Prostate gland (tissue), 2 donors: ENCODE measurements at regions not wholly inside any gene's neighbourhood (a gene's known extent, or its start where the extent isn't known, plus 50 kb on each side); places are given as distances from the start of the nearest gene placed in this dataset.

Experiments used
- DNase-seq: peaks from one replicate; pipeline ENCODE4 v3.0.0-alpha.2; 2019; ENCODE audit warnings: low spot score
- H3K27ac ChIP-seq, 2 donors: fragments of 200-600 bp; sonication (generic); 2 replicates each; pipeline ENCODE4 v1.5.1; 2017 to 2019
- H3K27me3 ChIP-seq: fragments of 200-600 bp; sonication (generic); replicated peaks from 2 replicates; pipeline ENCODE4 v1.5.1; 2019; ENCODE audit not compliant: insufficient read depth
- H3K36me3 ChIP-seq, 2 donors: fragments of 200-600 bp; sonication (generic); 1 replicate in 1 of 2; 2 replicates in 1 of 2; pipeline versions ENCODE4 v1.5.1 to v1.8.1; 2017 to 2019
- H3K4me1 ChIP-seq: fragments of 200-600 bp; sonication (generic); replicated peaks from 2 replicates; pipeline ENCODE4 v1.5.1; 2019
- H3K4me3 ChIP-seq, 2 donors: fragments of 200-600 bp; sonication (generic); 2 replicates each; pipeline ENCODE4 v1.5.1; 2017 to 2019
- H3K9me3 ChIP-seq: fragments of 200-600 bp; sonication (generic); 2 replicates; pipeline ENCODE4 v1.5.1; 2017
- POLR2A ChIP-seq: fragments of 450-650 bp; IDR thresholded peaks from one replicate; pipeline ENCODE4 v1.6.1; 2016; ENCODE audit warnings: antibody characterized with exemption, mild to moderate bottlenecking
- POLR2AphosphoS5 ChIP-seq: sonication (generic); formaldehyde crosslinking; IDR thresholded peaks from one replicate; pipeline ENCODE4 v1.6.1; 2017; ENCODE audit warnings: antibody characterized with exemption
- WGBS: methylation state at CpG from one replicate; pipeline ENCODE4 v1.1.5; 2018; 5-methylcytosine and 5-hydroxymethylcytosine counted together
- intact Hi-C: fragments of 100-400 bp; cut with DNase I; formaldehyde crosslinking; loops from one replicate; pipeline ENCODE4 v1.14.2; 2022
- TF ChIP-seq, protein P1 (sequence below), 4 experiments: fragments of 200-600 bp in 2 of 4; fragments of 450-650 bp in 2 of 4; sonication (generic) in 2 of 4; IDR thresholded peaks; 1 replicate in 3 of 4; 2 replicates in 1 of 4; pipeline ENCODE4 v1.5.1; 2016 to 2019; ENCODE audit warnings: antibody characterized with exemption in 4 of 4, mild to moderate bottlenecking in 2 of 4, moderate library complexity in 2 of 4

DNA sequence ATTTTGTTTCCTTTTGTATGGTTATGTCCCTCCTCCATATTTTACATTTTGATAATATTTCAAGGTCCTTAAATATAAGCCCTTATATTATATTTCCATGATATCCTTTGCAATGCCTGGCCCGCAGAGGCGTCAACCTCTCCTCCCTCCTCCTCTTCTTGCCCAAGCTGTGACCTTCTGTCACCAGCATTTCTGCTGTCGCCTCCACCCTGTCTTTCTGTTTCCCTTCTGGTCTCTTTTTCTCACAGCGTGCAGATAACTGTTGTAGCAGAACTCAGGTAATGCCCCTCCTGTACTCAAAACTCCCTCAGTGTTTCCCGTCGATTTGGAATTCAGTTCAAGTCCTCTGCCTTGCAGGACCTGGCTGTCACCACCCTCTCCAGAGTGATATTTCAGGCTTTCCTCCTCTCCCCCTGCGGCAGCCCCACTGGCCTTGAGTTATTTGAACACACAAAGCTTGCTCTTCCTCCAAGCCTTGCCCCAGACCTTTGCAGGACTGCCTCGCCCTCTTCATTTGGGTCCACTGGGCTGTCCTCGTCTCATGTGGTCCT lies 709.3 kb downstream of the DCDC2C start:
- DNase-seq = no peak
- H3K4me1 ChIP-seq = no peaks in the 10 kb centered on the region
- H3K9me3 ChIP-seq = no peaks in the 10 kb centered on the region
- no peaks in the 10 kb centered on the region for H3K27me3 ChIP-seq
- TF ChIP-seq POLR2A = no peak
- TF ChIP-seq, protein P1, sequence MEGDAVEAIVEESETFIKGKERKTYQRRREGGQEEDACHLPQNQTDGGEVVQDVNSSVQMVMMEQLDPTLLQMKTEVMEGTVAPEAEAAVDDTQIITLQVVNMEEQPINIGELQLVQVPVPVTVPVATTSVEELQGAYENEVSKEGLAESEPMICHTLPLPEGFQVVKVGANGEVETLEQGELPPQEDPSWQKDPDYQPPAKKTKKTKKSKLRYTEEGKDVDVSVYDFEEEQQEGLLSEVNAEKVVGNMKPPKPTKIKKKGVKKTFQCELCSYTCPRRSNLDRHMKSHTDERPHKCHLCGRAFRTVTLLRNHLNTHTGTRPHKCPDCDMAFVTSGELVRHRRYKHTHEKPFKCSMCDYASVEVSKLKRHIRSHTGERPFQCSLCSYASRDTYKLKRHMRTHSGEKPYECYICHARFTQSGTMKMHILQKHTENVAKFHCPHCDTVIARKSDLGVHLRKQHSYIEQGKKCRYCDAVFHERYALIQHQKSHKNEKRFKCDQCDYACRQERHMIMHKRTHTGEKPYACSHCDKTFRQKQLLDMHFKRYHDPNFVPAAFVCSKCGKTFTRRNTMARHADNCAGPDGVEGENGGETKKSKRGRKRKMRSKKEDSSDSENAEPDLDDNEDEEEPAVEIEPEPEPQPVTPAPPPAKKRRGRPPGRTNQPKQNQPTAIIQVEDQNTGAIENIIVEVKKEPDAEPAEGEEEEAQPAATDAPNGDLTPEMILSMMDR (IDR thresholded peaks at IDR 0.05) = no peak
- no peak for TF ChIP-seq POLR2AphosphoS5
- H3K4me3 ChIP-seq = no peak overlapping the region
- intact Hi-C loops = no loop called here
- H3K27ac ChIP-seq = no peak overlapping the region
- WGBS = 75% methylated on average over 9 of the region's 9 CpGs
- no peaks in the 10 kb centered on the region for H3K36me3 ChIP-seq

DNA sequence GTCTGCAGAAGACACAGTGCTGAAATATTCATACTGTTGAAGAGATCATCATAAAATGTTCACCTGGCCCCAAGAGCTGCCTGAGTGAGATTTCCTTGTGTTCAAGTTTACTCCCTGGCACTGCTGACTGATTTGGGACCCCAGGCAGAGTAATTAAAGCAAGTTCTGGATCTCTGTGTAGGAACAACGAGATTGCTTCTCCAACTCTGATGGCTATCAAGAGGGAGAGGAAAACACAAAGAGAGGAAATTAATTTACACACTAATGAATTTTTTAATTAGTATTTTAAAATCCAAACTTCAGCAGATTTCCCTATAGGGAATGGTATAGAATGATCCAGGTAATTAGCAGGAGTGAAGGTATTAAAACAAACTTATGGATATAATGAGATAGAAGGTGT lies 711.8 kb downstream of the DCDC2C start:
- Histone ChIP-seq H3K4me1 (no peaks in the 10 kb centered on the region), H3K27ac (no peak overlapping the region), H3K36me3 (no peaks in the 10 kb centered on the region), H3K27me3 (no peaks in the 10 kb centered on the region), H3K9me3 (no peaks in the 10 kb centered on the region), H3K4me3 (no peak overlapping the region)
- 52% methylated on average over 1 of the region's 1 CpG for WGBS
- TF ChIP-seq, protein P1 (IDR thresholded peaks at IDR 0.05) = no peak
- TF ChIP-seq POLR2AphosphoS5 (no peak), POLR2A (no peak)
- no peak for DNase-seq
- intact Hi-C loops = no loop called here

DNA sequence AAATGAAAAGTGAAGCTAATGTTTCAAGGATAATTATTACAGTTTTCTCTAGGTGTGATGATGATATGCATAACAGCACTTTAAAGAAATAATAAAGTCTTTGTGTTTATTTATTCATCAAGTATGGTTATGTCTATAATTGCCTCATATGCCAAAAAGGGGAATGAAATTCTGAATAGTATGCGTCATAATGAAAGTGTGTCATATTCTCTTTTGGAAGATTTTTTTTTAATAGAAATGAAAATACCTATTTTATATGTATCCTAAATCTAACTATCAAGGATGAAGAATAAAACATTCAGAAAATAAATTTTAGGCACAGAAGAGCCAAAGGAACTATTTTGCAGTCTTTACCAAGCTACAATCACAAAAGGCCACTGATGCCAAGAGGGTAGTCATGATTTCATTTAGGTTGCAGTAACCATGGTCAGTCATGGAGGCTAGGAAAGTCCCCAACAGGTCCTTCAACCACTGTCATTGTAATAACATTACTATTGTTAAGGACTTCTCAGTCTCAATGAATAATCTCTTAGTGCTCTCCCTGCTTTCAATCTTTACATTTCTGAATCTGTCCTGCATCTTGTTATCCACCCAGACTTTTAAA lies 712.5 kb downstream of the DCDC2C start:
- Histone ChIP-seq H3K36me3 (no peaks in the 10 kb centered on the region), H3K27me3 (no peaks in the 10 kb centered on the region), H3K4me3 (no peak overlapping the region), H3K4me1 (no peaks in the 10 kb centered on the region), H3K9me3 (no peaks in the 10 kb centered on the region), H3K27ac (no peak overlapping the region)
- TF ChIP-seq POLR2A (no peak), POLR2AphosphoS5 (no peak)
- TF ChIP-seq, protein P1 (IDR thresholded peaks at IDR 0.05) = no peak
- WGBS = 95% methylated on average over 1 of the region's 1 CpG
- DNase-seq = no peak
- intact Hi-C loops = no loop called here

DNA sequence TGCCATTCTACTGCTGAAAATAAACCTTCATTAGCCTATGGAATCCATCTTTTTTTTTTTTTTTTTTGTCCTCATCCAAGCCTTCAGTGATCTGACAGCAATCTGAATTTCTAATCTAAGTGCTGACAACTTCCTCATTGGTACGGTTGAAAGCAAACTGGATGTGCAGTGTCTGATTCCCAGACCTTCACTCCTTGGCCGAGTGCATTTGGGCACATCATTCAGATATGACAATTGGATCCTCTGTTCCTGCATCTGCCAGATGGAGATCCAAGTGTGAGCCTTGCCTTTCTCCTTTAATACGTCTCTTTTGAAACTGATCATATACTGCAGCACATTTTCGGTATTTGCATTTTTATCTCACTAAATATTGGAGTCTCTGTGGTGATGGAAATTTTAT lies 713.1 kb downstream of the DCDC2C start:
- TF ChIP-seq POLR2A = no peak
- TF ChIP-seq POLR2AphosphoS5 = no peak
- TF ChIP-seq, protein P1 (IDR thresholded peaks at IDR 0.05) = no peak
- no peak for DNase-seq
- Histone ChIP-seq H3K27me3 (no peaks in the 10 kb centered on the region), H3K9me3 (no peaks in the 10 kb centered on the region), H3K36me3 (no peaks in the 10 kb centered on the region), H3K4me3 (no peak overlapping the region), H3K27ac (no peak overlapping the region), H3K4me1 (no peaks in the 10 kb centered on the region)
- 78% methylated on average over 4 of the region's 4 CpGs for WGBS
- intact Hi-C loops = no loop called here

DNA sequence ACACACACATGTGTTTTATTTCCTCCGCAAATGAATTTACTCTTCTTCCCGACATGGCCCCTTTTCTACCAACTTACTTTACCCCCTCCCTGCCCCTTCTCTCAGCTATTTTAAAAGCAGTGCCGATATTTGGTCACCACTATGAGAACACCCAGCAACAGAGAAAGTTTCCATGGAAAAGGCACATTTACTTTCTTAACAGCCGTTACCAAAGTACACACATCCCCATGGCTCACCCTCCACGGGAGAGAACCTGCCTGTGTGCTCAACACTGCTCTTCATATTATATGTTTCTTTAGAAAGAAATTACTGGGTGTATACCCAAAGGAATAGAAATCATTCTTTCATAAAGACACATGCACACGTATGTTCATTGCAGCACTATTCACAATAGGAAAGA lies 714.4 kb downstream of the DCDC2C start:
- Histone ChIP-seq H3K4me3 (no peak overlapping the region), H3K36me3 (no peaks in the 10 kb centered on the region), H3K27ac (no peak overlapping the region), H3K27me3 (no peaks in the 10 kb centered on the region), H3K9me3 (no peaks in the 10 kb centered on the region), H3K4me1 (no peaks in the 10 kb centered on the region)
- no peak for DNase-seq
- intact Hi-C loops = no loop called here
- TF ChIP-seq POLR2A = no peak
- TF ChIP-seq, protein P1 (IDR thresholded peaks at IDR 0.05) = no peak
- no peak for TF ChIP-seq POLR2AphosphoS5
- WGBS = 91% methylated on average over 6 of the region's 6 CpGs
